Endothelial cell of umbilical vein (primary cell): ENCODE measurements at regions not wholly inside any gene's neighbourhood (a gene's known extent, or its start where the extent isn't known, plus 50 kb on each side); places are given as distances from the start of the nearest gene placed in this dataset.

Source experiments
- BruUV-seq: library from RNA; stranded (reverse); fragments of 400-500 nt; replicated peaks from 2 replicates; lab custom pipeline; 2021; lab: Mats Ljungman, UMichigan
- CTCF ChIA-PET: fragments of 300-600, 350-600 bp; sonication (Branson Sonifier 250); formaldehyde crosslinking; loops from one replicate; lab custom pipeline; 2021; ENCODE audit warnings: antibody characterized with exemption, inconsistent platforms; lab: Charles Lee
- POLR2A ChIA-PET: fragments of 300-600, 350-600 bp; sonication (Branson Sonifier 250); formaldehyde crosslinking; loops from one replicate; lab custom pipeline; 2021; ENCODE audit warnings: antibody characterized with exemption, inconsistent platforms; lab: Charles Lee
- DNase-seq: peaks from one replicate; pipeline ENCODE4 v3.0.0-alpha.2; 2011; ENCODE audit warnings: low read depth, low spot score
- FAIRE-seq: peaks from 2 replicates; lab custom pipeline; 2011; peaks lifted over from hg19 to GRCh38; lab: Jason Lieb, UNC
- H2AFZ ChIP-seq: 2 replicates; pipeline ENCODE4 v1.6.0; 2012; ENCODE audit warnings: low read depth, low read length, control low read depth, inconsistent platforms
- H3K27ac ChIP-seq: 2 replicates; pipeline ENCODE4 v1.5.1; 2011; ENCODE audit warnings: low read depth, mild to moderate bottlenecking, control low read depth, low read length, moderate library complexity; ENCODE audit not compliant: insufficient read depth
- H3K27me3 ChIP-seq, 2 experiments: 2 replicates each; pipeline versions ENCODE4 v1.6.0 to v1.6.1; 2011; ENCODE audit warnings: low read length in 2 of 2, mixed read lengths in 1 of 2; ENCODE audit not compliant: control insufficient read depth in 2 of 2, insufficient read depth in 2 of 2
- H3K36me3 ChIP-seq, 2 experiments: 2 replicates in 1 of 2; 3 replicates in 1 of 2; pipeline ENCODE4 v1.5.1; 2011; ENCODE audit warnings: low read length in 2 of 2, mild to moderate bottlenecking in 1 of 2, moderate library complexity in 1 of 2; ENCODE audit not compliant: control insufficient read depth in 2 of 2, insufficient read depth in 2 of 2; ENCODE audit errors: extremely low read depth in 1 of 2
- H3K4me1 ChIP-seq: 3 replicates; pipeline ENCODE4 v1.5.1; 2011; ENCODE audit warnings: mild to moderate bottlenecking, low read length; ENCODE audit not compliant: control insufficient read depth, insufficient read depth; ENCODE audit errors: extremely low read depth
- H3K4me2 ChIP-seq: 2 replicates; pipeline ENCODE4 v1.6.1; 2011; ENCODE audit warnings: low read length, control low read depth, mixed read lengths; ENCODE audit not compliant: insufficient read depth
- H3K4me3 ChIP-seq, 3 experiments: fragments of 200-600 bp in 1 of 3; sonication (generic), shearing (Covaris generic) in 1 of 3; replicated peaks in 1 of 3; 2 replicates each; pipeline ENCODE4 v1.5.1; 2011 to 2016; ENCODE audit warnings: control low read depth in 3 of 3, low read length in 3 of 3, mild to moderate bottlenecking in 2 of 3, inconsistent platforms in 1 of 3, low read depth in 1 of 3, moderate library complexity in 1 of 3; ENCODE audit not compliant: insufficient read depth in 1 of 3
- H3K79me2 ChIP-seq: 2 replicates; pipeline ENCODE4 v1.6.0; 2012; ENCODE audit warnings: low read length, inconsistent platforms; ENCODE audit not compliant: control insufficient read depth, insufficient read depth
- H3K9ac ChIP-seq: replicated peaks from 2 replicates; pipeline ENCODE3; 2011; ENCODE audit warnings: low read length, control low read depth; ENCODE audit not compliant: insufficient read depth; ENCODE audit errors: extremely low read depth
- H3K9me1 ChIP-seq: replicated peaks from 3 replicates; pipeline ENCODE4 v1.6.0; 2011; ENCODE audit warnings: mild to moderate bottlenecking, low read length; ENCODE audit not compliant: control insufficient read depth, insufficient read depth; ENCODE audit errors: extremely low read depth
- H3K9me3 ChIP-seq: replicated peaks from 2 replicates; pipeline ENCODE4 v1.5.1; 2012; ENCODE audit warnings: low read length, inconsistent platforms; ENCODE audit not compliant: control insufficient read depth, insufficient read depth
- H4K20me1 ChIP-seq: replicated peaks from 2 replicates; pipeline ENCODE3; 2011; ENCODE audit warnings: mild to moderate bottlenecking, low read length; ENCODE audit not compliant: control insufficient read depth, insufficient read depth; ENCODE audit errors: extremely low read depth
- CTCF ChIP-seq, 2 donors: IDR thresholded peaks; 1 replicate in 1 of 2; 2 replicates in 1 of 2; pipeline ENCODE4 v1.5.1; 2011; ENCODE audit warnings: low read length in 2 of 2, mild to moderate bottlenecking in 2 of 2, moderate library complexity in 2 of 2, control low read depth in 1 of 2, inconsistent platforms in 1 of 2, low read depth in 1 of 2; ENCODE audit not compliant: insufficient read depth in 1 of 2; ENCODE audit errors: extremely low read depth in 1 of 2
- EZH2 ChIP-seq: IDR thresholded peaks from 2 replicates; pipeline ENCODE4 v1.6.1; 2012; ENCODE audit warnings: borderline replicate concordance, low read depth, mild to moderate bottlenecking, moderate library complexity, low read length, inconsistent platforms; ENCODE audit not compliant: severe bottlenecking
- FOS ChIP-seq: IDR thresholded peaks from 2 replicates; pipeline ENCODE4 v1.6.1; 2011; ENCODE audit warnings: mild to moderate bottlenecking, low read length, moderate library complexity, borderline replicate concordance; ENCODE audit not compliant: insufficient read depth
- GATA2 ChIP-seq: IDR thresholded peaks from 2 replicates; pipeline ENCODE4 v1.7.0; 2011; ENCODE audit warnings: low read depth, mild to moderate bottlenecking, moderate library complexity, mixed read lengths, low read length; ENCODE audit not compliant: insufficient read length, insufficient read depth
- JUN ChIP-seq: IDR thresholded peaks from 2 replicates; pipeline ENCODE4 v1.6.1; 2011; ENCODE audit warnings: borderline replicate concordance, low read depth; ENCODE audit not compliant: insufficient read length, insufficient read depth
- MAX ChIP-seq: IDR thresholded peaks from 2 replicates; pipeline ENCODE4 v1.6.1; 2011; ENCODE audit not compliant: insufficient read depth, insufficient read length
- MYC ChIP-seq: IDR thresholded peaks from one replicate; pipeline ENCODE4 v1.6.1; 2011; ENCODE audit warnings: mild to moderate bottlenecking, low read depth, low read length
- POLR2A ChIP-seq: IDR thresholded peaks from 2 replicates; pipeline ENCODE4 v1.6.1; 2012; ENCODE audit warnings: low read depth, mild to moderate bottlenecking, control low read depth, low read length
- POLR2AphosphoS5 ChIP-seq: IDR thresholded peaks from 2 replicates; pipeline ENCODE4 v1.6.1; 2012; ENCODE audit warnings: low read depth, mild to moderate bottlenecking, control low read depth, low read length, moderate library complexity; ENCODE audit not compliant: insufficient read depth
- dilution Hi-C: fragments of 300-500 bp; cut with MboI; formaldehyde crosslinking; loops from one replicate; pipeline ENCODE4 v1.15.0; 2019; ENCODE audit warnings: low sequenced_read_pairs; ENCODE audit not compliant: extremely low pct_ligation_motif_present
- intact Hi-C: fragments of 100-400 bp; cut with micrococcal nuclease; formaldehyde crosslinking; loops from one replicate; pipeline ENCODE4 v1.10.0; 2022

DNA sequence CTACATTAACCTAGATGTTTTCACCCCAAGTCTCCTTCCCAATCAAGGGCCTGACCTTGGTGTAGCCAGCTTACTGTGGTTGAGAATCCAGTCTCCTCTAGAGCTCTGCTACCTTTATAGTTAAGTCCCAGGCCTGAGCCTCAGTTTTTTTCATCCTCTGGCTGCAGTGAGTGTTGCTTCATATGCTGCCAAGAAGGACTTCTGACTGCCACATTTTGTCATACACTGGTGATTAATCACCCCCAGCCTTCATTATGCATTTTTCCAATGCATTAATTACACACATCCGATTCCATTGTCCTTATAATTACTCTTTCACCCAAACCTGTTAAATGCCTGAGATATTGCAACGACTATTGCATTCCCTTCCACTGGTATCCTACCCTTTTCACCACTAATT, 66.3 kb upstream of the FGGY start:
- Histone ChIP-seq H3K4me3 (no peak overlapping the region), H3K9me1 (no peaks in the 10 kb centered on the region), H3K9ac (no peak overlapping the region), H3K9me3 (no peaks in the 10 kb centered on the region), H2AFZ (no peak overlapping the region), H4K20me1 (no peaks in the 10 kb centered on the region), H3K27me3 (no peaks in the 10 kb centered on the region), H3K27ac (no peak overlapping the region), H3K4me2 (no peak overlapping the region), H3K4me1 (no peaks in the 10 kb centered on the region), H3K36me3 (no peaks in the 10 kb centered on the region), H3K79me2 (no peaks in the 10 kb centered on the region)
- DNase-seq (no peak), FAIRE-seq (no peak)
- ChIA-PET POLR2A (no interaction called here), CTCF (interaction anchor here (1.4 kb wide), 1 partner anchor 10 kb away, joined by 3 read pairs; no protein-coding TSS in a partner anchor)
- intact Hi-C loops = no loop called here
- no TSS peak for BruUV-seq
- TF ChIP-seq JUN = no peak
- TF ChIP-seq FOS = no peak
- no peak for TF ChIP-seq GATA2
- TF ChIP-seq EZH2 = no peak
- TF ChIP-seq MAX = no peak
- no peak for TF ChIP-seq CTCF (IDR thresholded peaks at IDR 0.05; ENCODE audit: extremely low read depth in 1 of 2, insufficient read depth in 1 of 2, low read depth in 1 of 2, low read length in 2 of 2)
- TF ChIP-seq MYC = no peak
- no peak for TF ChIP-seq POLR2A
- TF ChIP-seq POLR2AphosphoS5 = no peak
- dilution Hi-C loops = no loop called here
